CD4-positive, alpha-beta T cell treated with Interleukin-17A for 1 hour (primary cell): ENCODE measurements at regions not wholly inside any gene's neighbourhood (a gene's known extent, or its start where the extent isn't known, plus 50 kb on each side); places are given as distances from the start of the nearest gene placed in this dataset.
"Not testable (repeated sequence)": the region's sequence is repeated elsewhere in the genome, so short reads cannot be mapped to it uniquely, and the experiment has no call there.

Source experiments
- DNase-seq: peaks from one replicate; pipeline ENCODE4 v3.0.0-alpha.2; 2020

GRCh38 chr3:135649361-135649760 lies 316.2 kb upstream of the PPP2R3A start:
- DNase-seq: no peak

GRCh38 chr3:135650309-135650708 lies 315.2 kb upstream of the PPP2R3A start:
- DNase-seq: no peak

- DNase-seq: no peak
Observed at GRCh38 chr3:135652388-135652787, 313.1 kb upstream of the PPP2R3A start.

GRCh38 chr3:135655328-135655727 lies 310.2 kb upstream of the PPP2R3A start:
- DNase-seq: no peak

- DNase-seq: not testable (repeated sequence)
Observed at GRCh38 chr3:135658451-135658850, 307.1 kb upstream of the PPP2R3A start.

- DNase-seq: no peak
Observed at GRCh38 chr3:135667061-135667460, 298.5 kb upstream of the PPP2R3A start.

GRCh38 chr3:135674508-135674907 lies 291.0 kb upstream of the PPP2R3A start:
- no peak for DNase-seq

- DNase-seq: no peak
Observed at GRCh38 chr3:135678386-135678785, 287.1 kb upstream of the PPP2R3A start.

GRCh38 chr3:135688003-135688402 lies 277.5 kb upstream of the PPP2R3A start:
- DNase-seq: no peak

GRCh38 chr3:135690664-135691063 lies 274.9 kb upstream of the PPP2R3A start:
- DNase-seq: no peak

GRCh38 chr3:135691240-135691639 lies 274.3 kb upstream of the PPP2R3A start:
- DNase-seq: no peak

GRCh38 chr3:135694142-135694541 lies 271.4 kb upstream of the PPP2R3A start:
- no peak for DNase-seq

- no peak for DNase-seq
Observed at GRCh38 chr3:135699741-135700140, 265.8 kb upstream of the PPP2R3A start.

- DNase-seq: no peak
Observed at GRCh38 chr3:135706758-135707375, 258.7 kb upstream of the PPP2R3A start.

GRCh38 chr3:135719449-135719848 lies 246.1 kb upstream of the PPP2R3A start:
- DNase-seq: no peak

- DNase-seq: no peak
Observed at GRCh38 chr3:135728007-135728721, 237.4 kb upstream of the PPP2R3A start.

GRCh38 chr3:135731546-135731945 lies 234.0 kb upstream of the PPP2R3A start:
- DNase-seq: no peak

- no peak for DNase-seq
Observed at GRCh38 chr3:135736740-135737139, 228.8 kb upstream of the PPP2R3A start.

- no peak for DNase-seq
Observed at GRCh38 chr3:135739779-135740178, 225.7 kb upstream of the PPP2R3A start.

- DNase-seq: no peak
Observed at GRCh38 chr3:135740211-135740610, 225.3 kb upstream of the PPP2R3A start.

- DNase-seq: no peak
Observed at GRCh38 chr3:135740751-135741150, 224.8 kb upstream of the PPP2R3A start.

- no peak for DNase-seq
Observed at GRCh38 chr3:135751991-135752390, 213.5 kb upstream of the PPP2R3A start.

- DNase-seq: no peak
Observed at GRCh38 chr3:135752851-135753250, 212.7 kb upstream of the PPP2R3A start.

GRCh38 chr3:135753506-135753905 lies 212.0 kb upstream of the PPP2R3A start:
- no peak for DNase-seq
